ENCODE measurements at regions not wholly inside any gene's neighbourhood (a gene's known extent, or its start where the extent isn't known, plus 50 kb on each side); places are given as distances from the start of the nearest gene placed in this dataset.

- TF ChIP-seq CTCF (IDR thresholded peaks at IDR 0.05; ENCODE audit: borderline replicate concordance, extremely low read depth, insufficient read depth): no peak
- Histone ChIP-seq H3K9me3 (ENCODE audit: control insufficient read depth in 2 of 3, insufficient read depth in 1 of 3, low read length in 3 of 3) (no peaks in the 10 kb centered on the region), H3K4me3 (ENCODE audit: low read length in 3 of 3) (no peak overlapping the region), H3K9ac (ENCODE audit: low read length in 3 of 3) (no peak overlapping the region), H3K27ac (ENCODE audit: low read depth in 2 of 2, low read length in 2 of 2) (no peak overlapping the region), H3K27me3 (ENCODE audit: control insufficient read depth, insufficient read depth, low read length) (no peaks in the 10 kb centered on the region), H3K36me3 (ENCODE audit: control insufficient read depth in 2 of 3, insufficient read depth in 3 of 3, low read length in 3 of 3) (no peaks in the 10 kb centered on the region), H3K4me1 (ENCODE audit: control insufficient read depth in 2 of 3, insufficient read depth in 2 of 3, low read depth in 1 of 3, low read length in 3 of 3) (no peaks in the 10 kb centered on the region)
- DNase-seq (no peak), FAIRE-seq (no peak)
- intact Hi-C loops (cut with DNase I): no loop called here
Observed at GRCh38 chr14:81767266-81767995, 233.8 kb upstream of the SEL1L start.

- no peak overlapping the region for H3K9ac ChIP-seq (ENCODE audit: low read length in 3 of 3)
- no peaks in the 10 kb centered on the region for H3K4me1 ChIP-seq (ENCODE audit: control insufficient read depth in 2 of 3, insufficient read depth in 2 of 3, low read depth in 1 of 3, low read length in 3 of 3)
- H3K4me3 ChIP-seq (ENCODE audit: low read length in 3 of 3): no peak overlapping the region
- H3K9me3 ChIP-seq (ENCODE audit: control insufficient read depth in 2 of 3, insufficient read depth in 1 of 3, low read length in 3 of 3): no peaks in the 10 kb centered on the region
- H3K27ac ChIP-seq (ENCODE audit: low read depth in 2 of 2, low read length in 2 of 2): no peak overlapping the region
- no peak for DNase-seq
- intact Hi-C loops (cut with DNase I): no loop called here
- TF ChIP-seq CTCF (IDR thresholded peaks at IDR 0.05; ENCODE audit: borderline replicate concordance, extremely low read depth, insufficient read depth): no peak
- H3K27me3 ChIP-seq (ENCODE audit: control insufficient read depth, insufficient read depth, low read length): no peaks in the 10 kb centered on the region
- H3K36me3 ChIP-seq (ENCODE audit: control insufficient read depth in 2 of 3, insufficient read depth in 3 of 3, low read length in 3 of 3): no peaks in the 10 kb centered on the region
- FAIRE-seq: no peak
Observed at GRCh38 chr14:81771651-81772275, 238.1 kb upstream of the SEL1L start.

DNA sequence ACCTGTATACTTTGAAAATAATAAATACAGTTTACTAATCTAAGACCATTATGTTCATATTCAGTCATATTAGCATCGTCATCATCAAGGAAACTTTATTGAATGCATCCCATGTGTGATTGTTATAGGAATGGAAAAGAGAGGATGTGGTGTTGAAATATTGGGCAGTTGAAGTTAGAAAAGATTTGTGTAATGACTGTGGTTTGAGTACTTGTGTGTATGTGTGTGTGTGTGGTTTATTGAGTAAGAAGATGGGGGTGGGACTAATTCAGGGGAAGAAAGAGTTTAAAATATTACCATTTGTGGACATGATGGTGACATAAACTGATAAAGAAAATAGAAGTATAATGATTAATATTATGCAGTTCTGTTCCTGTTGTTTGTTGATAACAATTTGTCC is 238.7 kb upstream of the SEL1L start:
- DNase-seq (no peak), FAIRE-seq (no peak)
- H3K36me3 ChIP-seq (ENCODE audit: control insufficient read depth in 2 of 3, insufficient read depth in 3 of 3, low read length in 3 of 3): no peaks in the 10 kb centered on the region
- no peak overlapping the region for H3K27ac ChIP-seq (ENCODE audit: low read depth in 2 of 2, low read length in 2 of 2)
- H3K27me3 ChIP-seq (ENCODE audit: control insufficient read depth, insufficient read depth, low read length): no peaks in the 10 kb centered on the region
- no peak for TF ChIP-seq CTCF (IDR thresholded peaks at IDR 0.05; ENCODE audit: borderline replicate concordance, extremely low read depth, insufficient read depth)
- H3K9ac ChIP-seq (ENCODE audit: low read length in 3 of 3): no peak overlapping the region
- H3K9me3 ChIP-seq (ENCODE audit: control insufficient read depth in 2 of 3, insufficient read depth in 1 of 3, low read length in 3 of 3): no peaks in the 10 kb centered on the region
- no peak overlapping the region for H3K4me3 ChIP-seq (ENCODE audit: low read length in 3 of 3)
- intact Hi-C loops (cut with DNase I): no loop called here
- no peaks in the 10 kb centered on the region for H3K4me1 ChIP-seq (ENCODE audit: control insufficient read depth in 2 of 3, insufficient read depth in 2 of 3, low read depth in 1 of 3, low read length in 3 of 3)

Measured in kidney (tissue), 13 donors.